GM23338 (cell line): ENCODE measurements at regions not wholly inside any gene's neighbourhood (a gene's known extent, or its start where the extent isn't known, plus 50 kb on each side); places are given as distances from the start of the nearest gene placed in this dataset.

Source experiments
- ATAC-seq: fragments of 200-7000 bp; cut with Tn5 transposase; 3 replicates; pipeline ENCODE4 v1.9.1; 2020
- DNase-seq: peaks from one replicate; pipeline ENCODE4 v3.0.0-alpha.2; 2015; ENCODE audit warnings: low spot score
- H2AFZ ChIP-seq: fragments of 200-600 bp; sonication (generic); 2 replicates; pipeline ENCODE4 v1.8.0; 2016; ENCODE audit warnings: antibody characterized with exemption, mild to moderate bottlenecking, moderate library complexity
- H3F3A ChIP-seq: fragments of 200-600 bp; sonication (generic); replicated peaks from 2 replicates; pipeline ENCODE4 v1.8.0; 2017; ENCODE audit warnings: antibody characterized with exemption, mixed run types, low read depth
- H3K27ac ChIP-seq: fragments of 200-600 bp; sonication (generic); 2 replicates; pipeline ENCODE4 v1.6.1; 2016; ENCODE audit warnings: low read depth
- H3K27me3 ChIP-seq: fragments of 200-600 bp; sonication (generic); 2 replicates; pipeline ENCODE4 v1.8.0; 2016; ENCODE audit warnings: mild to moderate bottlenecking, mixed run types, moderate library complexity; ENCODE audit not compliant: insufficient read depth
- H3K36me3 ChIP-seq: fragments of 200-600 bp; sonication (generic); 2 replicates; pipeline ENCODE4 v1.8.0; 2016; ENCODE audit warnings: mild to moderate bottlenecking; ENCODE audit not compliant: insufficient read depth
- H3K4me1 ChIP-seq: fragments of 200-600 bp; sonication (generic); 2 replicates; pipeline ENCODE4 v1.8.0; 2016; ENCODE audit warnings: mild to moderate bottlenecking, moderate library complexity; ENCODE audit not compliant: insufficient read depth
- H3K4me2 ChIP-seq: fragments of 200-600 bp; sonication (generic); 2 replicates; pipeline ENCODE4 v1.7.1; 2017; ENCODE audit warnings: mixed run types
- H3K4me3 ChIP-seq: fragments of 200-600 bp; sonication (generic); 2 replicates; pipeline ENCODE4 v1.6.1; 2016; ENCODE audit warnings: mixed run types
- H3K79me2 ChIP-seq: fragments of 200-600 bp; sonication (generic); replicated peaks from 2 replicates; pipeline ENCODE4 v1.8.0; 2017; ENCODE audit warnings: mild to moderate bottlenecking; ENCODE audit not compliant: insufficient read depth
- H3K9me2 ChIP-seq: fragments of 200-600 bp; sonication (generic); 2 replicates; pipeline ENCODE4 v1.8.0; 2017; ENCODE audit not compliant: insufficient read depth
- H4K20me1 ChIP-seq: fragments of 200-600 bp; sonication (generic); replicated peaks from 2 replicates; pipeline ENCODE4 v1.8.0; 2017; ENCODE audit warnings: mild to moderate bottlenecking; ENCODE audit not compliant: insufficient read depth
- H3K27ac Mint-ChIP-seq: 2 replicates; pipeline ENCODE4 v1.8.0; 2020; ENCODE audit warnings: inconsistent platforms, mild to moderate bottlenecking, moderate library complexity, mixed read lengths
- H3K27me3 Mint-ChIP-seq: 3 replicates; pipeline ENCODE4 v1.8.0; 2022; ENCODE audit warnings: low read depth, mild to moderate bottlenecking, moderate library complexity, mixed read lengths, inconsistent platforms; ENCODE audit not compliant: insufficient read depth, poor library complexity
- H3K36me3 Mint-ChIP-seq: 3 replicates; pipeline ENCODE4 v1.8.0; 2021; ENCODE audit warnings: low read depth, mild to moderate bottlenecking, inconsistent platforms, moderate library complexity, mixed read lengths
- H3K4me1 Mint-ChIP-seq: 3 replicates; pipeline ENCODE4 v1.8.0; 2020; ENCODE audit warnings: mild to moderate bottlenecking, inconsistent platforms, mixed read lengths
- H3K4me3 Mint-ChIP-seq: 3 replicates; pipeline ENCODE4 v1.8.0; 2021; ENCODE audit warnings: moderate library complexity, mild to moderate bottlenecking, inconsistent platforms, mixed read lengths
- H3K9me3 Mint-ChIP-seq: 3 replicates; pipeline ENCODE4 v1.8.0; 2020; ENCODE audit warnings: moderate library complexity, mild to moderate bottlenecking, inconsistent platforms, mixed read lengths
- CREB1 ChIP-seq: fragments of 250-450 bp; sonication (Bioruptor Pico); IDR thresholded peaks from 2 replicates; pipeline ENCODE4 v1.5.0; 2020; ENCODE audit warnings: low read depth, mild to moderate bottlenecking, moderate library complexity
- CTCF ChIP-seq, 2 experiments: fragments of 200-600 bp in 1 of 2; sonication (generic) in 1 of 2; conservative IDR thresholded peaks; 2 replicates each; pipeline versions ENCODE4 v1.5.1 to v1.6.1; 2016 to 2017; ENCODE audit warnings: antibody characterized with exemption in 2 of 2, low read depth in 2 of 2, mild to moderate bottlenecking in 2 of 2, moderate library complexity in 1 of 2
- ETS1 ChIP-seq: IDR thresholded peaks from 2 replicates; pipeline ENCODE4 v1.6.1; 2016; ENCODE audit warnings: antibody characterized with exemption
- EZH2 ChIP-seq: fragments of 200-600 bp; sonication (generic); IDR thresholded peaks from one replicate; pipeline ENCODE4 v1.8.0; 2017; ENCODE audit warnings: antibody characterized with exemption, mild to moderate bottlenecking, low read depth; ENCODE audit not compliant: unreplicated experiment
- EZH2phosphoT487 ChIP-seq: fragments of 200-600 bp; sonication (generic); IDR thresholded peaks from one replicate; pipeline ENCODE4 v1.8.1; 2018; ENCODE audit warnings: antibody characterized with exemption; ENCODE audit not compliant: unreplicated experiment
- JUNB ChIP-seq: IDR thresholded peaks from one replicate; pipeline ENCODE4 v1.6.1; 2016; ENCODE audit warnings: antibody characterized with exemption; ENCODE audit not compliant: unreplicated experiment
- NANOG ChIP-seq: IDR thresholded peaks from 2 replicates; pipeline ENCODE4 v1.6.1; 2016; ENCODE audit warnings: antibody characterized with exemption, borderline replicate concordance
- POLR2AphosphoS5 ChIP-seq: IDR thresholded peaks from 2 replicates; pipeline ENCODE4 v1.6.1; 2016; ENCODE audit warnings: antibody characterized with exemption, low read depth
- STAT1 ChIP-seq: IDR thresholded peaks from one replicate; pipeline ENCODE4 v1.6.1; 2016; ENCODE audit warnings: antibody characterized with exemption; ENCODE audit not compliant: unreplicated experiment
- ZNF114 ChIP-seq: fragments of 250-450 bp; sonication (Bioruptor Pico); IDR thresholded peaks from 2 replicates; pipeline ENCODE4 v1.5.0; 2020; ENCODE audit warnings: mild to moderate bottlenecking, moderate library complexity
- ZNF331 ChIP-seq: fragments of 250-450 bp; sonication (Bioruptor Pico); IDR thresholded peaks from 2 replicates; pipeline ENCODE4 v1.5.0; 2020; ENCODE audit warnings: low read depth, mild to moderate bottlenecking, moderate library complexity
- ZNF462 ChIP-seq: fragments of 250-450 bp; sonication (Bioruptor Pico); IDR thresholded peaks from 2 replicates; pipeline ENCODE4 v1.5.0; 2020; ENCODE audit warnings: mild to moderate bottlenecking, moderate library complexity

- Mint-ChIP-seq H3K27me3 (no peaks in the 10 kb centered on the region), H3K36me3 (no peaks in the 10 kb centered on the region), H3K4me3 (no peak overlapping the region), H3K9me3 (no peaks in the 10 kb centered on the region), H3K27ac (no peak overlapping the region), H3K4me1 (peaks cover 11% of the 10 kb centered on the region)
- DNase-seq = no peak
- no peak for ATAC-seq
- Histone ChIP-seq H4K20me1 (no peaks in the 10 kb centered on the region), H3K4me3 (no peak overlapping the region), H2AFZ (no peak overlapping the region), H3K27me3 (no peaks in the 10 kb centered on the region), H3F3A (no peaks in the 10 kb centered on the region), H3K36me3 (no peaks in the 10 kb centered on the region), H3K9me2 (peaks cover 4% of the 10 kb centered on the region; the same call in 1 of the 2 replicates), H3K4me1 (peaks cover 19% of the 10 kb centered on the region), H3K79me2 (no peaks in the 10 kb centered on the region), H3K27ac (no peak overlapping the region), H3K4me2 (no peak overlapping the region)
- TF ChIP-seq STAT1 = no peak
These were observed 100.5 kb upstream of the LMNTD1 start for GRCh38 chr12:25653487-25654175.

- Histone ChIP-seq H3K4me1 (peaks cover 16% of the 10 kb centered on the region; the same call in 1 of the 2 replicates), H3K9me2 (peaks cover 4% of the 10 kb centered on the region; the same call in 1 of the 2 replicates), H3K4me3 (no peak overlapping the region), H3F3A (no peaks in the 10 kb centered on the region), H3K27ac (no peak overlapping the region), H3K4me2 (no peak overlapping the region), H3K79me2 (no peaks in the 10 kb centered on the region), H3K27me3 (no peaks in the 10 kb centered on the region), H4K20me1 (no peaks in the 10 kb centered on the region), H2AFZ (no peak overlapping the region), H3K36me3 (no peaks in the 10 kb centered on the region)
- peaks cover 11% of the 10 kb centered on the region for H3K4me1 Mint-ChIP-seq
- H3K27ac Mint-ChIP-seq = no peak overlapping the region
- no peak overlapping the region for H3K4me3 Mint-ChIP-seq
- no peak for DNase-seq
- H3K36me3 Mint-ChIP-seq = no peaks in the 10 kb centered on the region
- no peak for ATAC-seq
- no peak for TF ChIP-seq EZH2phosphoT487
- TF ChIP-seq CTCF (conservative IDR thresholded peaks at IDR 0.05; ENCODE audit: low read depth in 2 of 2) = no peak
- no peak for TF ChIP-seq ZNF462 (CRISPR knock-in tag)
- no peak for TF ChIP-seq ZNF331
- TF ChIP-seq ZNF114 (CRISPR knock-in tag) = no peak
- no peak for TF ChIP-seq STAT1
- TF ChIP-seq CREB1 (CRISPR knock-in tag) = no peak
- TF ChIP-seq JUNB = no peak
- TF ChIP-seq NANOG = no peak
- TF ChIP-seq ETS1 = no peak
- no peak for TF ChIP-seq EZH2
- TF ChIP-seq POLR2AphosphoS5 = no peak
- H3K27me3 Mint-ChIP-seq = no peaks in the 10 kb centered on the region
- H3K9me3 Mint-ChIP-seq = no peaks in the 10 kb centered on the region
These were observed 102.6 kb upstream of the LMNTD1 start for GRCh38 chr12:25655702-25656101.
